ENCODE measurements at regions not wholly inside any gene's neighbourhood (a gene's known extent, or its start where the extent isn't known, plus 50 kb on each side); places are given as distances from the start of the nearest gene placed in this dataset.

GRCh38 chr9:107723015-107723414 lies 233.4 kb upstream of the KLF4 start:
- no peak overlapping the region for H3K4me3 ChIP-seq (ENCODE audit: low read length in 3 of 3)
- H3K4me1 ChIP-seq (ENCODE audit: control insufficient read depth in 3 of 3, insufficient read depth in 3 of 3, low read length in 3 of 3): no peaks in the 10 kb centered on the region
- no peak overlapping the region for H3K9ac ChIP-seq (ENCODE audit: low read depth in 1 of 3, low read length in 3 of 3)
- H3K27ac ChIP-seq (ENCODE audit: low read depth, low read length): no peak overlapping the region
- H3K9me3 ChIP-seq (ENCODE audit: control insufficient read depth in 3 of 3, low read length in 3 of 3): no peaks in the 10 kb centered on the region
- H3K27me3 ChIP-seq (ENCODE audit: control insufficient read depth in 3 of 3, insufficient read depth in 3 of 3, low read length in 3 of 3): no peaks in the 10 kb centered on the region
- H3K36me3 ChIP-seq (ENCODE audit: control insufficient read depth in 3 of 3, insufficient read depth in 3 of 3, low read length in 3 of 3): no peaks in the 10 kb centered on the region

- H3K9ac ChIP-seq (ENCODE audit: low read depth in 1 of 3, low read length in 3 of 3): no peak overlapping the region
- H3K4me1 ChIP-seq (ENCODE audit: control insufficient read depth in 3 of 3, insufficient read depth in 3 of 3, low read length in 3 of 3): no peaks in the 10 kb centered on the region
- H3K9me3 ChIP-seq (ENCODE audit: control insufficient read depth in 3 of 3, low read length in 3 of 3): no peaks in the 10 kb centered on the region
- no peaks in the 10 kb centered on the region for H3K36me3 ChIP-seq (ENCODE audit: control insufficient read depth in 3 of 3, insufficient read depth in 3 of 3, low read length in 3 of 3)
- H3K27ac ChIP-seq (ENCODE audit: low read depth, low read length): no peak overlapping the region
- H3K27me3 ChIP-seq (ENCODE audit: control insufficient read depth in 3 of 3, insufficient read depth in 3 of 3, low read length in 3 of 3): no peaks in the 10 kb centered on the region
- H3K4me3 ChIP-seq (ENCODE audit: low read length in 3 of 3): no peak overlapping the region
Observed at GRCh38 chr9:107721705-107722245, 232.2 kb upstream of the KLF4 start.

GRCh38 chr9:107720501-107720900 lies 230.9 kb upstream of the KLF4 start:
- H3K9ac ChIP-seq (ENCODE audit: low read depth in 1 of 3, low read length in 3 of 3): no peak overlapping the region
- no peaks in the 10 kb centered on the region for H3K4me1 ChIP-seq (ENCODE audit: control insufficient read depth in 3 of 3, insufficient read depth in 3 of 3, low read length in 3 of 3)

GRCh38 chr9:107717529-107718314 lies 228.2 kb upstream of the KLF4 start:
- no peaks in the 10 kb centered on the region for H3K4me1 ChIP-seq (ENCODE audit: control insufficient read depth in 3 of 3, insufficient read depth in 3 of 3, low read length in 3 of 3)
- H3K27ac ChIP-seq (ENCODE audit: low read depth, low read length): no peak overlapping the region
- H3K27me3 ChIP-seq (ENCODE audit: control insufficient read depth in 3 of 3, insufficient read depth in 3 of 3, low read length in 3 of 3): no peaks in the 10 kb centered on the region
- H3K4me3 ChIP-seq (ENCODE audit: low read length in 3 of 3): no peak overlapping the region
- H3K36me3 ChIP-seq (ENCODE audit: control insufficient read depth in 3 of 3, insufficient read depth in 3 of 3, low read length in 3 of 3): no peaks in the 10 kb centered on the region
- no peaks in the 10 kb centered on the region for H3K9me3 ChIP-seq (ENCODE audit: control insufficient read depth in 3 of 3, low read length in 3 of 3)
- H3K9ac ChIP-seq (ENCODE audit: low read depth in 1 of 3, low read length in 3 of 3): no peak overlapping the region

More at GRCh38 chr9:107720501-107720900, 230.9 kb upstream of the KLF4 start:
- H3K36me3 ChIP-seq (ENCODE audit: control insufficient read depth in 3 of 3, insufficient read depth in 3 of 3, low read length in 3 of 3): no peaks in the 10 kb centered on the region
- no peak overlapping the region for H3K27ac ChIP-seq (ENCODE audit: low read depth, low read length)
- no peaks in the 10 kb centered on the region for H3K9me3 ChIP-seq (ENCODE audit: control insufficient read depth in 3 of 3, low read length in 3 of 3)
- H3K27me3 ChIP-seq (ENCODE audit: control insufficient read depth in 3 of 3, insufficient read depth in 3 of 3, low read length in 3 of 3): no peaks in the 10 kb centered on the region
- no peak overlapping the region for H3K4me3 ChIP-seq (ENCODE audit: low read length in 3 of 3)

DNA sequence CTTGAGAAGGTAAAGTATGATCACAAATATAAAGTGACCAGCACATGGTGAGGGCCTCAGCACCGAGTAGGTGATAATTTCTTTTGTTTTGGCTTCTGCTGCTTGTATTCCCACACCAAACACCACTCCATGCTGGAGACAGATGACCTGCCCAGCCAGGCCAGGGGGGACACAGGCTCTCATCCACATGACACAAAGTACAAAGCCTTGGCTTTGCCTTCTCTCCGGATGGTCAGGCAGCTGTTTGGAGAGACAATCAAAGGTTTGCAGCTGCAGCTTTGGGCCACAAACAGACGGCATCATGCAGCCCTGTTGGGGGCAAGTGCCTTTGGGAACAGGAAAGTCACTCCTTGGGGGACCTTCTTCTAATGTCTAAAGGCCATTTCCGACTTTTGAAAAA lies 226.2 kb upstream of the KLF4 start:
- Histone ChIP-seq H3K4me1 (ENCODE audit: control insufficient read depth in 3 of 3, insufficient read depth in 3 of 3, low read length in 3 of 3) (peaks cover 0 to 7% (median 0%) of the 10 kb centered on the region in 3 donors), H3K9me3 (ENCODE audit: control insufficient read depth in 3 of 3, low read length in 3 of 3) (no peaks in the 10 kb centered on the region), H3K36me3 (ENCODE audit: control insufficient read depth in 3 of 3, insufficient read depth in 3 of 3, low read length in 3 of 3) (no peaks in the 10 kb centered on the region), H3K27ac (ENCODE audit: low read depth, low read length) (no peak overlapping the region), H3K27me3 (ENCODE audit: control insufficient read depth in 3 of 3, insufficient read depth in 3 of 3, low read length in 3 of 3) (no peaks in the 10 kb centered on the region), H3K9ac (ENCODE audit: low read depth in 1 of 3, low read length in 3 of 3) (no peak overlapping the region), H3K4me3 (ENCODE audit: low read length in 3 of 3) (no peak overlapping the region)

DNA sequence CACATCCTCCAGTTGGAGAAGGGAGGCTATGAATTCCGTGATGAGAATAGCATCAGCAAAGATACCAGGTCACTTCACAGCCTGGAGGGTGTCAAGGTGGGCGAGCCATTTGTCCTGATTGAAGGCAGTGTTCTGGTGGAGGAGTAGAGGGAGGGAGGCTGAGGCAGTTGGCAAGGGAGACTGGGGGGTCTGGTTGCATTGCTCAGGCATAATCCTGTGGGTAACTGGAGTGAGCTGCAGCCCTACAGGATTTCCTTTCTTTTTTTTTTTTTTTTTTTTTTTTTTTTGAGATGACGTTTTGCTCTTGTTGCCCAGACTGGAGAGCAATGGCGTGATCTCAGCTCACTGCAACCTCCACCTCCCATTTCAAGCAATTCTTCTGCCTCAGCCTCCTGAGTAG lies 223.9 kb upstream of the KLF4 start:
- H3K27me3 ChIP-seq (ENCODE audit: control insufficient read depth in 3 of 3, insufficient read depth in 3 of 3, low read length in 3 of 3): no peaks in the 10 kb centered on the region
- no peak overlapping the region for H3K9ac ChIP-seq (ENCODE audit: low read depth in 1 of 3, low read length in 3 of 3)
- no peaks in the 10 kb centered on the region for H3K36me3 ChIP-seq (ENCODE audit: control insufficient read depth in 3 of 3, insufficient read depth in 3 of 3, low read length in 3 of 3)
- no peak overlapping the region for H3K4me3 ChIP-seq (ENCODE audit: low read length in 3 of 3)
- peaks cover 0 to 7% (median 0%) of the 10 kb centered on the region in 3 donors for H3K4me1 ChIP-seq (ENCODE audit: control insufficient read depth in 3 of 3, insufficient read depth in 3 of 3, low read length in 3 of 3)
- H3K27ac ChIP-seq (ENCODE audit: low read depth, low read length): no peak overlapping the region
- no peaks in the 10 kb centered on the region for H3K9me3 ChIP-seq (ENCODE audit: control insufficient read depth in 3 of 3, low read length in 3 of 3)

GRCh38 chr9:107712390-107712789 lies 222.8 kb upstream of the KLF4 start:
- Histone ChIP-seq H3K27me3 (ENCODE audit: control insufficient read depth in 3 of 3, insufficient read depth in 3 of 3, low read length in 3 of 3) (no peaks in the 10 kb centered on the region), H3K4me3 (ENCODE audit: low read length in 3 of 3) (no peak overlapping the region), H3K4me1 (ENCODE audit: control insufficient read depth in 3 of 3, insufficient read depth in 3 of 3, low read length in 3 of 3) (peaks cover 0 to 7% (median 0%) of the 10 kb centered on the region in 3 donors), H3K9ac (ENCODE audit: low read depth in 1 of 3, low read length in 3 of 3) (no peak overlapping the region), H3K27ac (ENCODE audit: low read depth, low read length) (no peak overlapping the region), H3K36me3 (ENCODE audit: control insufficient read depth in 3 of 3, insufficient read depth in 3 of 3, low read length in 3 of 3) (no peaks in the 10 kb centered on the region), H3K9me3 (ENCODE audit: control insufficient read depth in 3 of 3, low read length in 3 of 3) (no peaks in the 10 kb centered on the region)

- Histone ChIP-seq H3K27ac (ENCODE audit: low read depth, low read length) (no peak overlapping the region), H3K36me3 (ENCODE audit: control insufficient read depth in 3 of 3, insufficient read depth in 3 of 3, low read length in 3 of 3) (no peaks in the 10 kb centered on the region), H3K4me3 (ENCODE audit: low read length in 3 of 3) (no peak overlapping the region), H3K9ac (ENCODE audit: low read depth in 1 of 3, low read length in 3 of 3) (no peak overlapping the region), H3K4me1 (ENCODE audit: control insufficient read depth in 3 of 3, insufficient read depth in 3 of 3, low read length in 3 of 3) (peaks cover 0 to 7% (median 0%) of the 10 kb centered on the region in 3 donors), H3K9me3 (ENCODE audit: control insufficient read depth in 3 of 3, low read length in 3 of 3) (no peaks in the 10 kb centered on the region), H3K27me3 (ENCODE audit: control insufficient read depth in 3 of 3, insufficient read depth in 3 of 3, low read length in 3 of 3) (no peaks in the 10 kb centered on the region)
Observed at GRCh38 chr9:107711542-107711941, 222.0 kb upstream of the KLF4 start.

DNA sequence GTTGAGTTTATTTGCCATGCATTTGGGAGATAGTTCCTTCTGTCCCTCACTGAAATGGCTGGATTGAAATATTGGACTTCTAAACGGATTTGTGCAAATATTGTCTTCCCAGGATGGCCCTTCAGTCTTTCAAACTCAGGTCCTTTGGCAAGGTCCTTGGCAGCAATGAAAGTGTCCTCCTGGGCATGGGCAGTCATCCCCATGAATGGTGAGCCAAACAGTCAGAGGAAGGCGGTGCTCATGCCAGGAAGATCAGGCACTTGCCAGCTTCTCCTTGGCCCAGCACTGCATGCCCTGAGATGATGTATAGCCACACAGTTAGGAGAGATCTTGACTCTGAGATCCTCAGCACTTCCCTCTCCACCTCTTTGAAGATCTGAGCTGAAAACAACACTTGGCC lies 221.4 kb upstream of the KLF4 start:
- no peak overlapping the region for H3K4me3 ChIP-seq (ENCODE audit: low read length in 3 of 3)
- H3K9me3 ChIP-seq (ENCODE audit: control insufficient read depth in 3 of 3, low read length in 3 of 3): no peaks in the 10 kb centered on the region
- H3K27me3 ChIP-seq (ENCODE audit: control insufficient read depth in 3 of 3, insufficient read depth in 3 of 3, low read length in 3 of 3): no peaks in the 10 kb centered on the region
- H3K9ac ChIP-seq (ENCODE audit: low read depth in 1 of 3, low read length in 3 of 3): no peak overlapping the region
- H3K27ac ChIP-seq (ENCODE audit: low read depth, low read length): no peak overlapping the region
- no peaks in the 10 kb centered on the region for H3K36me3 ChIP-seq (ENCODE audit: control insufficient read depth in 3 of 3, insufficient read depth in 3 of 3, low read length in 3 of 3)
- peaks cover 0 to 7% (median 0%) of the 10 kb centered on the region in 3 donors for H3K4me1 ChIP-seq (ENCODE audit: control insufficient read depth in 3 of 3, insufficient read depth in 3 of 3, low read length in 3 of 3)

DNA sequence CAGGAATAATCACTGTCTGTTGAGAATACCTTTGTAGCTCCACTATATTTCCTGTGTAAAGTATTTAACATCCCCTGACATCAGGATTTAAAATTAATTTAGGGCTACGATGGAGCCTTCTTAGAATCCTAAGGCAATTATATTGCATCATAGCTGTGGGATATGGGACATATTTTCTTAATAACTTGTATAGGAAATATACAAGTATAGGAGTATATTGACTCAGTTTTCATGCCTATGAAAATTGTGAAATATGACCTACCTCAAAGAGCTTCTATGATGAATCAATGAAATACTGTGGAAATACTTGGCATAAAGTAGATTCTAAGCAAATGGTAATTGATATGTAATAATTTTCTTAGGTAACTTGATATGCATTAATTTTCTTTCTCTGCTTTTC lies 221.0 kb upstream of the KLF4 start:
- H3K36me3 ChIP-seq (ENCODE audit: control insufficient read depth in 3 of 3, insufficient read depth in 3 of 3, low read length in 3 of 3): no peaks in the 10 kb centered on the region
- H3K9ac ChIP-seq (ENCODE audit: low read depth in 1 of 3, low read length in 3 of 3): no peak overlapping the region
- H3K9me3 ChIP-seq (ENCODE audit: control insufficient read depth in 3 of 3, low read length in 3 of 3): no peaks in the 10 kb centered on the region
- H3K27ac ChIP-seq (ENCODE audit: low read depth, low read length): no peak overlapping the region
- H3K4me1 ChIP-seq (ENCODE audit: control insufficient read depth in 3 of 3, insufficient read depth in 3 of 3, low read length in 3 of 3): peaks cover 0 to 7% (median 0%) of the 10 kb centered on the region in 3 donors
- H3K4me3 ChIP-seq (ENCODE audit: low read length in 3 of 3): no peak overlapping the region
- H3K27me3 ChIP-seq (ENCODE audit: control insufficient read depth in 3 of 3, insufficient read depth in 3 of 3, low read length in 3 of 3): no peaks in the 10 kb centered on the region
